HG03045 (cell line): ENCODE measurements at regions not wholly inside any gene's neighbourhood (a gene's known extent, or its start where the extent isn't known, plus 50 kb on each side); places are given as distances from the start of the nearest gene placed in this dataset.
"Not testable (repeated sequence)": the region's sequence is repeated elsewhere in the genome, so short reads cannot be mapped to it uniquely, and the experiment has no call there.

Experiments used
- ATAC-seq: cut with Tn5 transposase; IDR thresholded peaks from one replicate; pipeline ENCODE4 v1.9.1; 2021; ENCODE audit warnings: mild to moderate bottlenecking, moderate library complexity; ENCODE audit not compliant: unreplicated experiment

DNA sequence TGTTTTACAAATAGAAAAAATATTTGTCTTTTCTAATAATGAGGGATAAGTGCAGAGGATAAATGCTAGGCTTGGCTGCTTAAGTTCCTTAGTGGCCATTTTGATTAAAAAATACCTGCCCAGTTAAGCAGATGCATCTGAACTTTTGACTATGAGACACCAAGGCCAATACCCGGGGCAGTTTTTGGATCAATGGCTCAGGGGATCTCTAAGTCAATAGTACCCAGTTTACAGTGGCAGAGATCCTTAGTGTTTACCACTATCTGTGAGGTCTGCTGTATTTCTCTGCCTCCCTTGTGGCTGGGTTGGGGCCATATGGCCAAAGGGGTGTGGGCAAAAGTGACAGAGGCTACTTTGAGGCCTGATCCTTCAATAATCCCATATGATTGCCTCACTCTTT is 184.5 kb upstream of the MAST4 start:
- no peak for ATAC-seq

DNA sequence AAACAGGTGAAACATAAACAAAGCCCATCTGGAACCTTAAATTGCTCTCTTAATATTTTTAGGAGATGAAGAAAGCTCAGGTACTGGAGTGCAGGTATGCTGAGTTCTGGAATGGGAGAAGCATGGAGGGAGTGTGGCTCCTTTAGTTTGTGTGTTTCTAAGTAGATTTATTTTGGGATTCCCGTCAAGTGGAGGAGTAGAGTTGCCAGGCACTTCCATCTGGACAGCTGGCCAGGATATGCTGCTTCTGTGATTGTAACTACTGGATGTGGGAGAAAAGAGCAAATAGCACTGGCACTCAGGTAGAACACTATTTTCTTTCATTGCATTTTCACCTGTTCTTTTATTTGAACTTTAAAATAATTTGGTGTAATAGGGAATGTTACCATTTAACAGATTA is 182.3 kb upstream of the MAST4 start:
- no peak for ATAC-seq

DNA sequence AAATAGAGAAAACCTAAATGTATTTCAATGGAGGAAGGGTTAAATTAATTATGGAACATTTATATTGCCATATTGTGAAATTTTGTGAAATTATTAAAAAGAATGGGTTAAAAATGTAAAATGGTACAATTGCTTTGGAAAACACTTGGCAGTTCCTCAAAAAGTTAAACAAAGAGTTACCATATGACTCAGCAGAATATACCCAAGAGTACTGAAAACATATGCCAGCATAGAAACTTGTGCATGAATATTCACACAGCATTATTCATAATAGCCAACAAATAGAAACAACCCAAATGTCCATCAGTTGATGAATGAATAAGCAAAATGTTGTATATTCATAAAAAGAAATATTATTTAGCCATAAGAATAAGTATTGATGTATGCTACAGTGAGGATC is 181.0 kb upstream of the MAST4 start:
- ATAC-seq: no peak

DNA sequence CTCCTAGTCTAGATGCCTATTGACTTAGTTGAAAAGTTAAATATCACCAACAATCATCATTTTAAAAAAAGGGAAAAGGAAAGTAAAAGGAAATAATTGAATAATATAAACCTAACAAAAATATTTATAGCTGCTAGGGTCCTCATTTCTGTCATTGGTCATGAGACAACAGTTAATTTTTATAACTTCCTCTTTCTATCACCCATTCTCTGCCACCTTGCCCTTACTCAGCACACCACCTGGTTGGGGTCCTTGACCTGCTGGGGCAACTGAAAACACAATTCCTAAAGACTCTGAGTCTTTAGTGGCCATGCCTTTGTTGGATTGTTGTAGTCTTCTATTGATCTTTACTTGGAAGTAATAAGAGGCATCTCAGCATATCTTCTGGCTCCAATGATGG is 179.5 kb upstream of the MAST4 start:
- no peak for ATAC-seq

DNA sequence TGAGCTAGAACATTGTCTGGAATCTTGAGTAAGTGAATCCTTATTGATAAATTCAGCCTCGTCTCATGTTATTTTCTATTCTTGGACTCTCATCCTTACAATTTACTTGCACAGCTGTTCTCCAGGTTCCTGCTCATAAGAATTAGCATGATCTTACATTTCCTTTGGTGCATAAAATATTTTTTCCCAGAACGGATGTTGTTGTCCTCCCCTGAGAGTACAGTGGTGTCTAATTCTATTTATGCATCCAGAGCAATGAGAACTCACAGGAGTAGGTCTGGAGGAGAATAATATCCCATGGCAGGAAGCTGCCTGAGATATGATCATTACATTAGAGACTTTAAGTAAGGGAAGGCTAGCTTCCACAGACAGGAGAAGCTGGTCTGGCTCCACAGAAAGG is 178.4 kb upstream of the MAST4 start:
- ATAC-seq: no peak

DNA sequence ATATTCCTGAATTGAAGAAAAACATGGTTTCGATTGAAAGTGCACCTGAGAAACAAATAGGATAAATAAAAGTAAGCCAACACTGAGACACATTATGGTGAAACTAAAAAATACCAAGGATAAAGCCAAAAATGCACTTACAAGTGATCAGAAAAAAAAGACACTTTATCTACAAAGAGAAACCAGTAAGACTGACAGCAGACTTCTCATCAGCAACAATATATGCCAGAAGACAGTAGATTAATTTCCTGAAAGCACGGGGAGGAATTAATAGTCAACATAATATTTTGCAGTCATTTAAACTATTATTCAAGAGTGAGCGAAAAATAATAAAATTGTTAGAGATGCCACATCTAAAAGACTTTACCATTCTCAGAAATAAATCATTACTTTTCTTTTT is 172.7 kb upstream of the MAST4 start:
- ATAC-seq: no peak

DNA sequence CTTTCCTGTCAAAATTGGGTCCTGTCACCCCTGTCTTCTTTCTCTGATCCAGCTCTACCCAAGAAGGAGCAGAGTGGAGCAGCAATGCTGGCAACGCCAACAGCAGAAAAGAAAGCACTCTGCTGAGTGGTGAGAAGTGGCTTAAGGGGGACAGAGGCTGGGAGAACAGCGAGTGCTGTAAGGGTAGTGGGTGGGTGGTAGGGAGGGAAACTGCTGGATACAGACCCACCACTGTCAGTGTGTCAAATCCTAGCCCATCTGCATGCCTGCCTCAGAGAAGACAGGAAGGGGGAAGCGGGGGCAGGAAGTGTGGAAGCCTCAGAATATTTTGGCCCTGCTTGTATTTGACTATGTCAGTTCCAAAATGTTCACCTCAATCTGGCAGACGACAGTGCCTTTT is 170.4 kb upstream of the MAST4 start:
- no peak for ATAC-seq

DNA sequence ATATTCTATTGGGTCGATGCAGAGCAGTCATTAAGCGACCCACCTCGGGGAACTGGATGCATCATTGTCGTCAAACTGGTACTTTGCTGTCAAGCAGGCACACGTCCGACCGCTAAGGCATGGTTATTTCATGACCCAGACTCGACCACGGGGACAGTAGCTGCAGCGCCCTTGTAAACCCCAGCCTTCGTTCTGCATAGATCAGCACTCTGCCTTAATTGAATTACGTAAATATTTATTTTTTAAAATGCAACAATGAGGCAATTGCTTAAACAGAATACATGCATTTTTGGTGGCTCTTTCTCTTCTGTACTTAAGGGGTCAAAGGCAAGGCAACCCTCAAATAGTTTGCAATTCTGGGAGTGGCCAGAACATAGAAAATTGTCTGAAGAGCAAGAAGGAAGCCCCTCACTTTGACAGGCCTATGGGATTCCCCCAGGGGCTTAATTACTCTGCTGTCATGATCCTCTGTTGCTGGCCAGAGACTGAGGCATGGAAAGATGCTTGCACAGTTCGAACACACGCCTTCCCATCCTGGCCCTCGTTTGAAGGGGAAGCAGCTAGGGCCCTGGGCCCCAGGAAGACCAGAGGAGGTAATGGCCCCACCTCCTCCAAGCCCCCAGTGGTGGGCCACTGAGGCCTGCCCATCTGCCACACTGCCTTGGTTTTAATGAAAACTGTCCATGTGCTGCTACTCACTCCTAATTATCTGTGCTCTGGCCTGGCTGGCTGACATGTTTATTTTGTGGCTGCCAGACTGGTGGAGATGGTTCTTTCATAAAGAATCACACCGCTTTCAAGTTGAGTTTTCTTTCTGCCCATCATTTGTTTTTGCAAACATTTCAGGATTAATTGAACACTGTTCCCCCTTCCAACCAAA is 169.7 kb upstream of the MAST4 start:
- ATAC-seq: no peak

DNA sequence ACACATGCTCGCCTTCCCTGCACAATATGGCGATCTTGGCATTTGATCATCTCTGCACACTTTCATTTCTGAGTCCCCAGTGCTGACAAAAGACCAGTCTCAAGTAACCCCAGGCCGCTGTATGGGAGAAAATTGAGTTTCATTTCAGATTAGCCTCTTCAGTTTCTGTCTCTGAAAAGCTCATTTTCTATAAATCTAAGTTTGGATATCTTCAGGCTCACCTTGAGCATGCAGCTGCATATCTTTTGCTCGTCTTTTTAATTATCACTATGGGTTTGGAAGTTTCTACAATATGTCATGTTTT is 169.1 kb upstream of the MAST4 start:
- no peak for ATAC-seq

DNA sequence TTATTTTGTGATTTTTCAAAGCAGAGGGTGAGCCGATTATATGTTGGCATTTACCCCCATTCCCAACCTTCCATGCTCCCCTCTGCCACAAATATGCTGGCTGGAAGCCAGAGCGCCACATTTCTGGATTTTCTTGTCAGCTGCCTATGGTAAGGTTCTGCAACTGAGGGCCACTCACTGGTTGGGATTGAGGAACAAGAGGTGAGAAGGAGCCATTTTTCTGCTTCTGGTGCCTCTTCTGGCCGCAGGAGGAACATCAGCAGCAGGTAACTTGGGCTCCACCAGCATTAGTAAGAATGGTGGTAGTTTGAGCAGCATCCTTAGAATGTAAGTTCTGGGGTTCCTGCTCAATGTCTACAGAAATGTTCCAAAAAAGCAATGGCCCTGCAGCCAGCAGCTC is 159.5 kb upstream of the MAST4 start:
- ATAC-seq: no peak

DNA sequence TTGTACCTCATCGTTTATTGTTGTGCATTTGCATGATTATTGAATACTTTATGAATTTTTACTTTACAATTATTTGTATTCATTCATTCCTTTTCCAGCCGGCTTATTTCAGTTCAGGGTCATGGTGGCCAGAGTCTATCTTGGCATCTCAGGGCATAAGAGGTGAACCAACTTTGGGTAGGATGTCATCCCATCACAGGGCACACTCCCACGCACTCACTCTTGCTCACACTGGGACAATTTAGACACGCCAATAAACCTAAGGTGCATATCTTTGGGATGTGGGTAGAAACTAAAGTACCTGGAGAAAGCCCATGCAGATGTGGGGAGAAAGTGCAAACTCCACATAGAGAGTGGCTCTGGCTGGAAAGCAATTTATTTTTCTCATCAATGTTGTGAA is 158.1 kb upstream of the MAST4 start:
- no peak for ATAC-seq

DNA sequence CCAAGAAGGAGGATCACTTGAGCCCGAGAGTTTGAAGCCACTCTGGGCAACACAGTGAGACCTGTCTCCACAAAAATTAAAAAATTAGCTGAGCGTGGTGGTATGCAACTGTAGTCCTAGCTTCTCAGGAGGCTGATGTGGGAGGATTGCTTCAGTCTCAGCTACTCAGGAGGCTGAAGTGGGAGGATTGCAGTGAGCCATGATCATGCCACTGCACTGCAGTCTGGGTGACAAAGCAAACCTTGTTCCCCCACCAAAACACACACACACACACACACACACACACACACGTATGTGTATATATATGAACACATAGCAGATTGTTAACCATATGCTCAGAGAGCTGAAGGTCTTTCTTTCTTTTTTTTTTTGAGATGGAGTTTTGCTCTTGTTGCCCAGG is 157.5 kb upstream of the MAST4 start:
- no peak for ATAC-seq

DNA sequence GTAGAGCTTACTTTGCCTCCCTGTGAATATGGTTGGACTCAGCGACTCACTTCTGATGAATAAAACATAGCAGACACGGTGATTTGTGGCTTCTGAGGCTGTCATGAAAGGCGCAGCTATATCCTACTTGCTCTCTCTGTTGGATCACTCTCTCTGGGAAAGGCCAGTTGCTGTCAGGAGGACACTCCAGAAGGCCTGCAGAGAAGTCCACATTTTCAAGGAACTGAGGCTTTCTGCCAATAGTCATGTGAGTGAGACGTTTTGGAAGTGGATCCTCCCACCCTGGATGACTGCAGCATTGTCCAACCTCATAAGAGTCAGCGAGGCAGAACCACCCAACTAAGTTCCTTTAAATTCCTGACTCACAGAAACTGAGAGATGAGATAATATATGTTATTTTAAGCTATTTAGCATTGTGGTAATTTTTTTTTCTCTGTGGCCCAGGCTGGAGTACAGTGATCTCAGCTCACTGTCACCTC is 156.0 kb upstream of the MAST4 start:
- peak; percentile 75 for ATAC-seq

DNA sequence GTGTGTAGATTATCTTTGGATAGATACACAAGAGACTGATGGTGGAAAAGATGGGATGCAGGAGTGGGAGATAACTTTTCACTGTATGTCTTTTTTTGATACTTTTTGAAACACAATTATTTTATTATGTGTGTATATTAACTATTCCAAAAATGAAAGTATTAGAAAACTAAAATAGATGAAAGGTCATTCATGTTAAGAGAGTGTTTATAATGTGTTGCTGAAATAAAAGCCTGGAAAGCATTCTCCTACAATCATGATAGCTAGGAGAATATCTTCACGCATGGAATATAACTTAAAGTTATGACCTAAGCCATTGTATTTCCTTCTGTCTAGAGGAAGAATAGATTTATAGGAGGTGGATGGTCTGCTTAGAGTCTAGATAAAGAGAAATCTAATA is 154.8 kb upstream of the MAST4 start:
- ATAC-seq: no peak

DNA sequence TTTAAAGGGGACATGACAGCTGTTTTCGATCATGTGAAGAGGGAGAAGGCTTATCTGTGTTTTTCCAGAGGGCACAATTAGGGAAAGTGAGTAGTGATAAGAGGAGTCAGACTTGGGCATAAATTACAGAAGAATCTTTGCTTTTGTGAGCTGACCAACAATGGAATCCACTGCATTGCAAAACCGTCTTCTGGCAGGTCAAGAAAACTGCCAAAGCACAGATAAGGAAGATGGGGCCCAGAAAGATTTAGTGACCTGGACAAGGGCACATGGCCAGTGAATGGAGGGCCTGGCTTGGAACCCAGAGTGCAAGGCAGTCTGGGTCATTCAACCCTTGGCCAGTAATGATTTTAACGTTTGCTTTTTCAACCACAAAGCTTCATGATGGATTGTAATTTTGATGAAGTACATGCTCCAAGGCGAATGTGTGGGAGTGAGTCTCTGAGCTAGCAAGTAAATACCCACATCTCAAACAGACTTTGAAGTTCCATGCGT is 153.2 kb upstream of the MAST4 start:
- no peak for ATAC-seq

DNA sequence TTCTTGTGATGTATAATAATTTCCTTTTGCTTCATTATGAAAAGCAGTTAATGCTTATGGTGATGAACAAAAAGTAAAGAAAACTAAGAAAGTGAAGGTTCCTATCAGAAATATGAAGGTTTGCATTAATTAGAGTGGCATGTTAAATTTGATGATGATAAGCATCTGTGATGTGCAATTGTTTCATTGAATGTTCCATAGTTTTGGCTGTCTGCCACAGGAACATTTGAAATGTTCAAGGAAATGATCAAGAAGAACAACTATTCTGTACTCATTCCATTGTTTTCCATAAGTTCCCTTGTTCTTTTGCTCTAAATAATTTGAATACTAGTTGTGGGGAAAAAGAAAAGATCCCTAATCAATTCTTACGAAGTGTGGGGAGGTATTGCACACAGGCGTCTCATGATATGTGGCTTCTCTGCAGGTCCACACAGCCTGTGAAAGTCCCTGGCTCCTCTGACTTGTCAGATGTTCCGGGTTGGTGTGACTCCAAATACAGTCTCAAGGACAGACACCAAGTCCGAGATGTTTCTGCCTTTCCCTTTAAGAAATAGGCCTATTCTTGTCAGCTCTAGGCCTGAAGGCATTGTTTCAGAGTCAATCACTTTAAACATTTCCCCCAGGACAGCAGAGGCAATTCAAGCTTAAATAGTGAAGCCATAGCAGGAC is 152.6 kb upstream of the MAST4 start:
- ATAC-seq: no peak

DNA sequence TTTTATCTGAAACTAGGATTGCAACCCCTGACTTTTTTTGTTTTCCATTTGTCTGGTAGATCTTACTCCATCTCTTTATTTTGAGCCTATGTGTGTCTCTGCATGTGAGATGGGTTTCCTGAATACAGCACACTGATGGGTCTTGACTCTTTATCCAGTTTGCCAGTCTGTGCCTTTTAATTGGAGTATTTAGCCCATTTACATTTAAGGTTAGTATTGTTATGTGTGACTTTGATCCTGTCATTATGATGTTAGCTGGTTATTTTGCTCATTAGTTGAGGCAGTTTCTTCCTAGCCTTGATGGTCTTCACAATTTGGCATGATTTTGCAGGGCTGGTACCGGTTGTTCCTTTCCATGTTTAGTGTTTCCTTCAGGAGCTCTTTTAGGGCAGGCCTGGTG is 148.1 kb upstream of the MAST4 start:
- not testable (repeated sequence) for ATAC-seq

DNA sequence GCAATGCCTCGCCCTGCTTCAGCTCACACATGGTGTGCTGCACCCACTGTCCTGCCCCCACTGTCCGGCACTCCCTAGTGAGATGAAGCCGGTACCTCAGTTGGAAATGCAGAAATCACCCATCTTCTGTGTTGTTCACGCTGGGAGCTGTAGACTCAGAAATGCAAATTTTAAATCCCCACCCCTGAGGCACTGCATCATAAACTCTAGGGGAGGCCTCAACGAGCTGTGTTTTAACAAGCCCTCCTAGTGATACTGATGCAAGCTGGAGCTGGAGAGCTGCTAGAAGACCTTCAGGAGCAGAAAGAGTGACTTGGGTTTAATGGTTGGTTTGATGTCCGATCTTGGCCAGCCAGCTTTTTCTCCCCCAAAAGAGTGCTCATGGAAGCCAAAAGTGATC is 146.0 kb upstream of the MAST4 start:
- no peak for ATAC-seq

DNA sequence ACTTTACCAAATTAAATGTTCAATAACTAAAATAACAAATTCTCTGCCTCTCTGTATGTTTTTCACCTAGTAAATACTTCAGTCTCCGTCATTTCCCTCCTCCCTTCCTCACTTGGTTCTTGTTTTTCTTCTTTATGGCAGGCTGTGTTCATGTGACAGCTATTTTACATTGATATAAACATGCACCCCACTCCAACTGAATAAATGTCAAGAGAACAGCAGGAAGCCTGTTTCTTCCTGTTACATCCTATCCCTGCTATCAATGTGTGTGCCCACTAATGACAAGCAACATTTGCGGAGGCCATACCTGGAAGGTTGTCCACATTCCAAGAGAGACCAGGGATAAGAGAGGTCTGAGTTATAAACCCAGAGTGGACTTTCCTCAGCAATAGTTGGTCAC is 145.2 kb upstream of the MAST4 start:
- ATAC-seq: no peak

DNA sequence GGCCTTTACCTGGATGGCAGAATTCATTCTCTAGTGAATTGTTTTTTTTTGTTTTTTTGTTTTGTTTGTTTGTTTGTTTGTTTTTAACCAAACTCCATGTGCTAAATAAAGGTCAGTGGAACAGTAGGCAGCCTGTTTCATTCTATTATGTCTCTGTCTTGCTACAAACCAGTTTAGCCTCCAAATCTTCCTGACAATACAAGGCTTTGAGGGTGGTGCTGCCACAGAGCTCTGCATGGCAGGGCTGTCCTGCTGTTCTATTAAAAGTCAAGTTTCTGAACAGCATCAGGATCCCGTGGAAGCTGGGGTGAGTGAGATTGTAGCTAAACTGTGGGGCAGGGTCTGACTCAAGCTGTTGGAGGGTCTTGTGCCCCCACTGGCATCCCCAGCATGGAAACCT is 144.1 kb upstream of the MAST4 start:
- ATAC-seq: no peak

DNA sequence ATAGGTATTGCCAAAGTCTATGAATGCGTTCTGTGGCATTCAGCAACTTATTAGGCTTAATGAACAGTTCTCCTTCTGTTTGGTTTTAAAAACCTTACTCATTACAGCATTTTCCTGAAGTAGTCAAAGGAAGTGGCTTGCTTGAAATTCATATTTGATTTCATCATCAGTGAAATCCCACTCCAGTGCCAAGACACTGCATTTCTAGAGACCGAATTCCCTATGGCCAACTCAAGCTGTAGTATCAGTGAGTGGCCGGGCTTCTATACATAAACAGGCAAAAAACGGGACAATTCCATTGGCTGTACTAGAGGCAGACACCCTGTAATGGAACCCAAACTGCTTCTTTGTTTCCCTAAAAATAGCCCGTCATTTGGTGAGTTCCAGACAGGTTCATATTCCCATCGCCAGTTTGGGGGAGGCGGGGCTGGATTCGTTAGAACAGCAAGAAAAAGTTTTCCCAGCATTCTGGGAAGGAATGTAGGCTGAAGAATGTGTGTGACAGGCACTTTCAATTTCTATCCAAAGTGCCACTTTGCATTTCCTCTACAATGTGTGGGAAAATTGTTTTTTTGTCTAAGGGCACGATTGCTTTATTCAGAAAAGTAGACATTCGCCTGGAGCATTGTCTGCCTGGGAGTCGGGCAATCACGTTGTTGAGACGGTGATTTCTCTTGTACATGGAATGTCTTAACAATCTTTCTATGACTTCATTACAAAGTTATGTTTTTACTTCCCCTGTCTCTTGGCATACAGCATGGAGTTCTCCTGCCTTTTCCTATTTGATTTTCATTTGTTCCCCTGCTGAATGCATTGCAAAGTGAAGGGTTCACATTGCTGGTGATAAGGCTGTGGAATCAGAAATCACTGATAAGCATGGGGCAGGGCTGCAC is 141.8 kb upstream of the MAST4 start:
- no peak for ATAC-seq
